Skeletal muscle tissue (tissue), 3 donors: ENCODE measurements at regions not wholly inside any gene's neighbourhood (a gene's known extent, or its start where the extent isn't known, plus 50 kb on each side); places are given as distances from the start of the nearest gene placed in this dataset.
"Not testable (repeated sequence)": the region's sequence is repeated elsewhere in the genome, so short reads cannot be mapped to it uniquely, and the experiment has no call there.

Experiments
- H3K27ac ChIP-seq: one replicate; pipeline ENCODE4 v1.7.0; 2013; ENCODE audit warnings: mild to moderate bottlenecking, low read depth, low read length, inconsistent platforms
- H3K27me3 ChIP-seq, 3 donors: one replicate each; pipeline ENCODE4 v1.7.0; 2013; ENCODE audit warnings: low read length in 3 of 3; ENCODE audit not compliant: control insufficient read depth in 3 of 3, insufficient read depth in 3 of 3
- H3K36me3 ChIP-seq, 3 donors: one replicate each; pipeline ENCODE4 v1.7.0; 2013; ENCODE audit warnings: low read length in 3 of 3; ENCODE audit not compliant: control insufficient read depth in 3 of 3, insufficient read depth in 3 of 3
- H3K4me1 ChIP-seq, 3 donors: one replicate each; pipeline ENCODE4 v1.7.0; 2013; ENCODE audit warnings: low read length in 3 of 3, mild to moderate bottlenecking in 3 of 3; ENCODE audit not compliant: control insufficient read depth in 3 of 3, insufficient read depth in 3 of 3
- H3K4me3 ChIP-seq, 3 donors: one replicate each; pipeline ENCODE4 v1.7.0; 2013; ENCODE audit warnings: low read length in 3 of 3
- H3K9ac ChIP-seq, 3 donors: one replicate each; pipeline ENCODE4 v1.7.0; 2013; ENCODE audit warnings: low read length in 3 of 3, mild to moderate bottlenecking in 3 of 3, moderate library complexity in 2 of 3, low read depth in 1 of 3
- H3K9me3 ChIP-seq, 3 donors: one replicate each; pipeline ENCODE4 v1.7.0; 2013; ENCODE audit warnings: low read length in 3 of 3; ENCODE audit not compliant: control insufficient read depth in 3 of 3
- donor health status: Osteomylitis.

DNA sequence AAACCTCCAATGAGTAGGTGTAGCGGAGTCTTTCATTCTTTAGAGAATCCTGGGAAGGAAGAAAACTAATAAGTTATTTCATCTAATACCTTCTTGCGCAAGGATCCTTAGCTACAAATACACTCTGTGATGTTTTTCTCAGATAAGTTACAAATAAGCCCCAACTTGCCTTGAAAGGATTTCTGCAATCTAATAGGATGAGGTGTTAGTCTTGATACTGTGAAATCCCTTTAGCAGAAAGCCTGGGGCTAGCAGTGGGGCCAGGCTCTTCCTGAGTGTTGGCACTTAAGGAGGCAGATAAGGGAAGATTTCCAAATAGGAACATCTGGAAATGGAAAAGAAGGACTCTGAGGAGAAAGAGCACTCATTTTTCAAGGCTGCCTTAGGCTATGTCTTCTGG, 168.0 kb upstream of the DAB1 start:
- Histone ChIP-seq H3K9me3 (no peaks in the 10 kb centered on the region), H3K27ac (no peak overlapping the region), H3K36me3 (no peaks in the 10 kb centered on the region), H3K9ac (no peak overlapping the region), H3K27me3 (no peaks in the 10 kb centered on the region), H3K4me3 (no peak overlapping the region), H3K4me1 (no peaks in the 10 kb centered on the region)

DNA sequence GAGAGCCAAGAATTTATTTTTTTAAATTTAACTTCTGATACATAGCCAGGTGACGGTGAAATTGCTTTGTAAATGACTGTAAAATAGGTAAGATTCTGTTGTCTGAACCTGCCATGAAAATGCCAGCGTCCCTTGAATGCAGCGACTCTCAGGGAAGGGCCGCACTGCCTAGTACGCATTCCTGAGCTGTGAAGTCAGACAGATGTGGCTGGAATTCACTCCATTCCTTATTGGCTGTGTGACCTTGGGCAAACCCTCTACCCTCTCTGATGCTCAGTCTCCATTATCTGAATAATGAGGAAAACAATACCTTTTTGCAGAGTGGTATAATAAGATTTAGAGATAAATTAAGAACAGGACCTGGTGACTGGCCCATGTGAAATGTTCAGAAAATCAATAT, 167.1 kb upstream of the DAB1 start:
- no peak overlapping the region for H3K4me3 ChIP-seq
- H3K4me1 ChIP-seq, result no peaks in the 10 kb centered on the region
- H3K27me3 ChIP-seq, result no peaks in the 10 kb centered on the region
- H3K9ac ChIP-seq, result no peak overlapping the region
- no peaks in the 10 kb centered on the region for H3K9me3 ChIP-seq
- no peaks in the 10 kb centered on the region for H3K36me3 ChIP-seq
- H3K27ac ChIP-seq, result no peak overlapping the region

DNA sequence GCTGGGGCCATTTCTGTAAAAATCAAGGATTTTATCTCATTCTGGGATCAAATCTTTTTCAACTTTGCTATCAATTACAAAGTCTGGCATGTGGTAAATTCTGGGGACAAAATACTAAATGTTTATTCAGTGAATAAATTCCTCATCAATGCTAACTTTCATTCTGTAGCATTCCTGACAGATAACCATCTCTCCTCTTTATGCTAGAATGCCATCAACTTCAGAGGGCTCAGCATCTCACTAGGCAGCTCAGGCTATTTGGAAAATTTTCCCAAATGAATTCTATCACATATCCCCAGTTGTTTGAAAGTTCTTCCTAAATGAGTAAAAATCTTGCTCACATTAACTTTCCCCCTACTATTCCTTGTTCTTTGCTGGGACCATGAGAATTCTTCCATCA, 163.0 kb upstream of the DAB1 start:
- Histone ChIP-seq H3K36me3 (no peaks in the 10 kb centered on the region), H3K9me3 (no peaks in the 10 kb centered on the region), H3K4me3 (no peak overlapping the region), H3K27me3 (no peaks in the 10 kb centered on the region), H3K9ac (no peak overlapping the region), H3K27ac (no peak overlapping the region), H3K4me1 (no peaks in the 10 kb centered on the region)

DNA sequence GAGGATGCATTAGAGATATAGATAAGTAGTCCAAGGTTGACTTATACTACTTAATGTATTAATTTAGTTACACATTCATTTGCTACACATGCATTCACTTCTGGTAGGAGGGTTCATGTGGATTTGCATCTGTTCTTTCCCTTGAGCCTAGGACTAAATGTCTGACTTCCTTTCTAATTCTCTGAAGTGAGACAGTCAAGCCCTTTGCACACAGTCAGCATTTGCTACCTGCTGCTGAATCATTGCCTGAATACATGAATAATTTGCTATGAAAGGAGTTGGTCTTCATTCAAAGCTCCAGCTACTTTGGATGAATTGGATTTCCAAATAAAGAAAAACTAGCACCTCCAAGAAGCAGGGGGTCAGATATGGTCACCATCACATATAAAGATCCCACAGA, 154.8 kb upstream of the DAB1 start:
- H3K9me3 ChIP-seq, result no peaks in the 10 kb centered on the region
- no peak overlapping the region for H3K27ac ChIP-seq
- no peaks in the 10 kb centered on the region for H3K36me3 ChIP-seq
- no peak overlapping the region for H3K4me3 ChIP-seq
- no peak overlapping the region for H3K9ac ChIP-seq
- H3K27me3 ChIP-seq, result no peaks in the 10 kb centered on the region
- H3K4me1 ChIP-seq, result no peaks in the 10 kb centered on the region

DNA sequence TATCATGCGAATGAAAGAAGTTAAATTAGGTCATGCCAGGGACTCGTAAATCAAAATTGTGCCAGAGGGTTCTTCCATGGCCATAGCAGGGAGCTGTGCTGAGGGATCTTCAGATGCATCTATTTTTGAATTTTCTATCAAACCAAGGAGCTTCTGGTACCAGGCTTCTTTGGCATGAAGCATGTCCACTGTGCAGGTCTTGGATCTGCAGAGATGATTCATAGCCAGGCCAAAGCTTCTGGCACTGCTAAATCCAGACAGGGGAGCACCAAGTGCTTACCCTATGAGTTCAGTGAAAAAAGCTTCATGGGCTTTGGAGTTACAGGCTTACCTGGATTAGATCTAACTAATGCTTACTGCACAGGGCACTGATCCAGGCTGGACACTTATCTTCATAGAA, 154.2 kb upstream of the DAB1 start:
- no peaks in the 10 kb centered on the region for H3K36me3 ChIP-seq
- H3K9ac ChIP-seq, result no peak overlapping the region
- H3K27me3 ChIP-seq, result no peaks in the 10 kb centered on the region
- no peak overlapping the region for H3K4me3 ChIP-seq
- no peaks in the 10 kb centered on the region for H3K4me1 ChIP-seq
- no peaks in the 10 kb centered on the region for H3K9me3 ChIP-seq
- H3K27ac ChIP-seq, result no peak overlapping the region

DNA sequence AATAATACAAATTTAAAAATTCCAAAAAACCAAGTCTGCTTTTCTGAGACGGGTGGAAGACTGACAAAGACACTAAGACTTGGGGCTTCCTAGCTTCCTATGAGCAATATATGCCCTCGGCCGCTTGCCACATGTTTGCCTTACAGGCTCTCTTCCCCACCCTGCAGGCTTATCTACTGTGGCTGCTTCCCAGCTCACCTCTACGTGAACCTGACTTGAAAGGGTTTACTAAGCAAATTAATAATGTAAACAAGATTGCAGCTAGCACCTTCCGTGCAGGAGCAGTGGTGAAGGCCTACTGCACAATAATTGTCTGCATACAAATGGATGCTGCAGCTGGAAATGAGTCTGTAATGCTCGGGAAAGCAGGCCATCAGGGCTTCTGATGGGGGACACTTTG, 152.9 kb upstream of the DAB1 start:
- Histone ChIP-seq H3K4me3 (no peak overlapping the region), H3K9me3 (no peaks in the 10 kb centered on the region), H3K36me3 (no peaks in the 10 kb centered on the region), H3K4me1 (no peaks in the 10 kb centered on the region), H3K27me3 (no peaks in the 10 kb centered on the region), H3K27ac (no peak overlapping the region), H3K9ac (no peak overlapping the region)

DNA sequence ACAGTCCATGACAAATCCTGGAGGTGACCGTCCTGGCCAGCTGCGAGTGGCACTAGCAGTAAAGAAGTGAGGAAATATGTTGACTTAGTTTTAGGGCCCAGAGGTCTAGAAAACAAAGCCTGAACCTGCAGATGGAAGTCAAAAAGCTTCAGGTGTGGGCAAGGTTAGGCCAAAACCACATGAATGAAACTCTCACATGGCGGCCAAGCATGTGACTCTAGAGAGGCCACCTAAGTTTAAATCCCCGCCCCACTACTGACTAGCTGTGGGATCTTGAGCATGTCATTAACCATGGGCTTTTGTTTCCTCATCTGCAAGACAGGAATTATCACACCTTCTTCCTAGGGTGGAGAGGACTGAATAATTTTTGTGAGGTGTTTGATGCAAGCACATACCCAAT, 148.2 kb upstream of the DAB1 start:
- H3K9ac ChIP-seq, result no peak overlapping the region
- H3K36me3 ChIP-seq, result no peaks in the 10 kb centered on the region
- H3K27me3 ChIP-seq, result no peaks in the 10 kb centered on the region
- no peaks in the 10 kb centered on the region for H3K4me1 ChIP-seq
- no peak overlapping the region for H3K4me3 ChIP-seq
- no peak overlapping the region for H3K27ac ChIP-seq
- H3K9me3 ChIP-seq, result no peaks in the 10 kb centered on the region

DNA sequence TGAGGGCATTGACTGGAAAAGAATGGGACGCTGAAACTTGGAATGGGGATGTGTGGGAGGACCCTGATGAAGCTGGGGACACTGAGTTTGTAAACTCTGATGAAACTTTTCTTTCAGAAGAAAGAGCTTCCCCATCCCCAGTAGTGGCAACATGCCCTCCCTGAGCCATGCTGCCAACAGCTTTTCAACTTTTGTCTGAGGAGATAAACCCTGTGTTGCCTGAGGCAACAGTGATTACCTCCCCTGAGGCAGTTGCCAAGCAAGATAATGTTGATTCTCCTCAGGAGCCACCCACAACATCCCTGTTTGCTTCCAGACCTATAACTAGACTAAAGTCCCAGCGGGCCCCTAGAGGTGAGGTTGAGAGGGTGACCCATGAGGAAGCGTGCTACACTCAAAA, 134.2 kb upstream of the DAB1 start:
- not testable (repeated sequence) for H3K27me3 ChIP-seq, H3K27ac ChIP-seq, H3K4me1 ChIP-seq, H3K9me3 ChIP-seq, H3K36me3 ChIP-seq, H3K4me3 ChIP-seq, H3K9ac ChIP-seq

DNA sequence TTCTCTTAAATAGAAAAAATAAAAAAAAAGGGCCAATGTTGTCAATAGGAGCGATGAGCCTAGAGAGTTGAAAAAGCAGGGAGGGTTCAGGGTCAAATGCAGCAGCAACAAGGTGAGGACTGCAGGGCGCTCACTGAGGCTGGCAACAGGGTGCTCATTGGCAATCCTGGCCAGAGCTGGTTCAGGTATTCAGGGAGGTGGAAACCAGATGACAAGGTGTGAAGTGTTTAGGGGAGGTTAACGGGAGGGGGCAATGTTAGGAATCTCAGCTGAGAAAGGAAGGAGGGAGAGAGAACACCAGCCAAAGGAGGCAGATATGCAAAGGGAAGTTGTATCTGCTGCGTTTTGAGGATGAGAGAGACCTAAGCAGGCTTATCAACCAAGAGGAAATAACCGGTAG, 129.8 kb upstream of the DAB1 start:
- no peaks in the 10 kb centered on the region for H3K36me3 ChIP-seq
- H3K4me1 ChIP-seq, result no peaks in the 10 kb centered on the region
- H3K4me3 ChIP-seq, result no peak overlapping the region
- no peak overlapping the region for H3K9ac ChIP-seq
- no peaks in the 10 kb centered on the region for H3K27me3 ChIP-seq
- no peaks in the 10 kb centered on the region for H3K9me3 ChIP-seq
- H3K27ac ChIP-seq, result no peak overlapping the region

DNA sequence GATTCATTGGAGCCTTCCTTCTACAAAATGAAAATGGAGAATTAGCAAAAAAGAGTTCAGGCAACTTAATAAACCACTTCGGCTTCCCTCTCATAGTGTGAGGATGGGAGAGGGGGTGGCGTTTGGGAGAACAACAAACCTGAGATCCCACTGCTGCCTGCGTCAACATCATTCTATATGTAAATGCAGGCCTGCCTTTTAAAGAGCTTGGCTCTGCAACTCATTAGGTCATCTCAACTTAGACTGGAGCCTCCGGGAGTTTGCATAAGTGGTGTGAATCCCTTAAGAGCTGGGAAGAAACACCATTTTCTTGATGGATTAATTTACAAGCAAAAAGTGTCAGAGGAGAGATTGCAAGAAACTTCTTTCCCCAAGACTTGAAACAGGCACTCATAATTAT, 127.6 kb upstream of the DAB1 start:
- no peaks in the 10 kb centered on the region for H3K27me3 ChIP-seq
- no peaks in the 10 kb centered on the region for H3K4me1 ChIP-seq
- no peaks in the 10 kb centered on the region for H3K36me3 ChIP-seq
- no peaks in the 10 kb centered on the region for H3K9me3 ChIP-seq
- no peak overlapping the region for H3K4me3 ChIP-seq
- no peak overlapping the region for H3K9ac ChIP-seq
- no peak overlapping the region for H3K27ac ChIP-seq

DNA sequence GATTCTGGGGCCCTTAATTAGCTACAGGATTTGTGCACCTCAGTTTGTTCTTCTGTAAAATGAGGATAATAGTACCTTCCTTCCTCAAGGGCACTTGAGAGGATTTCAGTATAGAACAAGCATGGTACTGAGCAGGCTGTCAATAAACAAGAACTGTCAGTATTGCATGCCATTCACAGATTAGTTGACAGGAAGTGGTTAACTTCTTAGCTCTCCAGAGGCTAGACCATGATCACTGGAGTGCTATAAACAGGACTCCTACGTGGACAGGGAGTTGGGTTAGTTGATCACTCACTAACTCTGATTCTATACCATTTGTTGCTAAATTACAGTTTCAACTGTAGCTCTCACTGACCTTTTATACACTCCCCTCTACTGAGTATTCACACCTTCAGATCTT, 126.2 kb upstream of the DAB1 start:
- H3K27ac ChIP-seq, result no peak overlapping the region
- no peak overlapping the region for H3K9ac ChIP-seq
- no peaks in the 10 kb centered on the region for H3K36me3 ChIP-seq
- no peaks in the 10 kb centered on the region for H3K9me3 ChIP-seq
- H3K4me1 ChIP-seq, result no peaks in the 10 kb centered on the region
- no peak overlapping the region for H3K4me3 ChIP-seq
- no peaks in the 10 kb centered on the region for H3K27me3 ChIP-seq
